PC-9 (cell line): ENCODE measurements at regions not wholly inside any gene's neighbourhood (a gene's known extent, or its start where the extent isn't known, plus 50 kb on each side); places are given as distances from the start of the nearest gene placed in this dataset.

Experiments
- BruUV-seq: library from RNA; stranded (reverse); fragments of 400-500 nt; replicated peaks from 2 replicates; lab custom pipeline; 2021; lab: Mats Ljungman, UMichigan
- CTCF ChIA-PET: fragments of 300-600 bp; sonication (Branson Sonifier 250); formaldehyde crosslinking; loops from one replicate; lab custom pipeline; 2022; ENCODE audit warnings: antibody characterized with exemption; lab: Charles Lee
- POLR2A ChIA-PET: fragments of 300-600 bp; sonication (Branson Sonifier 250); formaldehyde crosslinking; loops from one replicate; lab custom pipeline; 2022; ENCODE audit warnings: antibody characterized with exemption; ENCODE audit not compliant: unreplicated experiment; lab: Charles Lee
- DNase-seq, 2 experiments: peaks; one replicate each; pipeline versions ENCODE4 v3.0.0 to v3.0.0-alpha.2; 2015 to 2022; ENCODE audit warnings: mixed read lengths in 1 of 2
- H2AFZ ChIP-seq: fragments of 200-600 bp; sonication (generic); 2 replicates; pipeline ENCODE4 v1.8.1; 2017; ENCODE audit warnings: antibody characterized with exemption
- H3F3A ChIP-seq: fragments of 200-600 bp; sonication (generic); 2 replicates; pipeline ENCODE4 v1.8.1; 2017; ENCODE audit warnings: antibody characterized with exemption, mild to moderate bottlenecking, low read depth; ENCODE audit not compliant: insufficient read depth
- H3K27ac ChIP-seq: fragments of 200-600 bp; sonication (generic); 2 replicates; pipeline ENCODE4 v1.6.1; 2016; ENCODE audit warnings: mixed run types
- H3K27me3 ChIP-seq: fragments of 200-600 bp; sonication (generic); 2 replicates; pipeline ENCODE4 v1.6.1; 2016; ENCODE audit warnings: low read depth, mixed run types; ENCODE audit not compliant: insufficient read depth
- H3K36me3 ChIP-seq: fragments of 200-600 bp; sonication (generic); 2 replicates; pipeline ENCODE4 v1.6.1; 2016; ENCODE audit warnings: low read depth, mixed run types
- H3K4me1 ChIP-seq: fragments of 200-600 bp; sonication (generic); replicated peaks from 2 replicates; pipeline ENCODE4 v1.6.1; 2016; ENCODE audit warnings: mixed run types; ENCODE audit not compliant: insufficient read depth
- H3K4me2 ChIP-seq: fragments of 200-600 bp; sonication (generic); 2 replicates; pipeline ENCODE4 v1.6.1; 2017; ENCODE audit warnings: mixed run types
- H3K4me3 ChIP-seq: fragments of 200-600 bp; sonication (generic); 2 replicates; pipeline ENCODE4 v1.6.1; 2016; ENCODE audit warnings: mixed run types
- H3K79me2 ChIP-seq: fragments of 200-600 bp; sonication (generic); 2 replicates; pipeline ENCODE4 v1.6.1; 2017; ENCODE audit warnings: low read depth, mixed run types
- H3K9me2 ChIP-seq: fragments of 200-600 bp; sonication (generic); 2 replicates; pipeline ENCODE4 v1.8.1; 2017; ENCODE audit warnings: mild to moderate bottlenecking; ENCODE audit not compliant: insufficient read depth
- H3K9me3 ChIP-seq: fragments of 200-600 bp; sonication (generic); 2 replicates; pipeline ENCODE4 v1.8.1; 2016; ENCODE audit warnings: low read depth; ENCODE audit not compliant: insufficient read depth
- H4K20me1 ChIP-seq: fragments of 200-600 bp; sonication (generic); 2 replicates; pipeline ENCODE4 v1.8.1; 2017; ENCODE audit not compliant: insufficient read depth
- EZH2 ChIP-seq: fragments of 200-600 bp; sonication (generic); IDR thresholded peaks from 2 replicates; pipeline ENCODE4 v1.8.0; 2017; ENCODE audit warnings: antibody characterized with exemption, low read depth
- intact Hi-C: fragments of 100-400 bp; cut with micrococcal nuclease; formaldehyde crosslinking; loops from one replicate; pipeline ENCODE4 v1.10.0; 2022; ENCODE audit not compliant: unreplicated experiment
- TF ChIP-seq, protein P1 (sequence below): fragments of 200-600 bp; sonication (generic); conservative IDR thresholded peaks from 2 replicates; pipeline ENCODE4 v1.6.1; 2017; ENCODE audit warnings: mixed run types, antibody characterized with exemption, mild to moderate bottlenecking, moderate library complexity

- H3K27me3 ChIP-seq, result no peaks in the 10 kb centered on the region
- H3K4me2 ChIP-seq, result no peak overlapping the region
- no peaks in the 10 kb centered on the region for H3K9me2 ChIP-seq
- TF ChIP-seq EZH2, result no peak
- TF ChIP-seq, protein P1, sequence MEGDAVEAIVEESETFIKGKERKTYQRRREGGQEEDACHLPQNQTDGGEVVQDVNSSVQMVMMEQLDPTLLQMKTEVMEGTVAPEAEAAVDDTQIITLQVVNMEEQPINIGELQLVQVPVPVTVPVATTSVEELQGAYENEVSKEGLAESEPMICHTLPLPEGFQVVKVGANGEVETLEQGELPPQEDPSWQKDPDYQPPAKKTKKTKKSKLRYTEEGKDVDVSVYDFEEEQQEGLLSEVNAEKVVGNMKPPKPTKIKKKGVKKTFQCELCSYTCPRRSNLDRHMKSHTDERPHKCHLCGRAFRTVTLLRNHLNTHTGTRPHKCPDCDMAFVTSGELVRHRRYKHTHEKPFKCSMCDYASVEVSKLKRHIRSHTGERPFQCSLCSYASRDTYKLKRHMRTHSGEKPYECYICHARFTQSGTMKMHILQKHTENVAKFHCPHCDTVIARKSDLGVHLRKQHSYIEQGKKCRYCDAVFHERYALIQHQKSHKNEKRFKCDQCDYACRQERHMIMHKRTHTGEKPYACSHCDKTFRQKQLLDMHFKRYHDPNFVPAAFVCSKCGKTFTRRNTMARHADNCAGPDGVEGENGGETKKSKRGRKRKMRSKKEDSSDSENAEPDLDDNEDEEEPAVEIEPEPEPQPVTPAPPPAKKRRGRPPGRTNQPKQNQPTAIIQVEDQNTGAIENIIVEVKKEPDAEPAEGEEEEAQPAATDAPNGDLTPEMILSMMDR, result no peak
- CTCF ChIA-PET, result no interaction called here
- no peaks in the 10 kb centered on the region for H3K36me3 ChIP-seq
- no peaks in the 10 kb centered on the region for H3K4me1 ChIP-seq
- no peaks in the 10 kb centered on the region for H3F3A ChIP-seq
- BruUV-seq, result no TSS peak
- H3K4me3 ChIP-seq, result no peak overlapping the region
- no peaks in the 10 kb centered on the region for H3K79me2 ChIP-seq
- intact Hi-C loops, result no loop called here
- no peak overlapping the region for H2AFZ ChIP-seq
- no peaks in the 10 kb centered on the region for H4K20me1 ChIP-seq
- no peak for DNase-seq
- POLR2A ChIA-PET, result no interaction called here
- no peak overlapping the region for H3K27ac ChIP-seq
- no peaks in the 10 kb centered on the region for H3K9me3 ChIP-seq
Observed at GRCh38 chr4:110963662-110964280, 340.9 kb upstream of the PITX2 start.

- Histone ChIP-seq H3F3A (no peaks in the 10 kb centered on the region), H3K4me2 (no peak overlapping the region), H2AFZ (no peak overlapping the region), H3K79me2 (no peaks in the 10 kb centered on the region), H3K4me1 (no peaks in the 10 kb centered on the region), H3K9me2 (no peaks in the 10 kb centered on the region), H3K27me3 (no peaks in the 10 kb centered on the region), H4K20me1 (no peaks in the 10 kb centered on the region), H3K9me3 (no peaks in the 10 kb centered on the region), H3K4me3 (no peak overlapping the region), H3K36me3 (no peaks in the 10 kb centered on the region), H3K27ac (no peak overlapping the region)
- TF ChIP-seq EZH2, result no peak
- TF ChIP-seq, protein P1, result no peak
- intact Hi-C loops, result no loop called here
- BruUV-seq, result no TSS peak
- CTCF ChIA-PET, result no interaction called here
- no peak for DNase-seq
- POLR2A ChIA-PET, result no interaction called here
Observed at GRCh38 chr4:110967936-110968335, 345.1 kb upstream of the PITX2 start.

- no peaks in the 10 kb centered on the region for H3K36me3 ChIP-seq
- no peak overlapping the region for H3K4me3 ChIP-seq
- no peak for TF ChIP-seq EZH2
- TF ChIP-seq, protein P1, result peak; percentile 53; the same call in 1 of the 2 replicates
- H4K20me1 ChIP-seq, result no peaks in the 10 kb centered on the region
- no peaks in the 10 kb centered on the region for H3K27me3 ChIP-seq
- no peaks in the 10 kb centered on the region for H3K9me2 ChIP-seq
- no peak overlapping the region for H3K4me2 ChIP-seq
- no peaks in the 10 kb centered on the region for H3K9me3 ChIP-seq
- POLR2A ChIA-PET, result no interaction called here
- intact Hi-C loops, result loop anchor here (5.0 kb wide), 1 partner anchor 338 kb away; no protein-coding TSS in a partner anchor
- BruUV-seq, result no TSS peak
- H3K4me1 ChIP-seq, result no peaks in the 10 kb centered on the region
- H3K27ac ChIP-seq, result no peak overlapping the region
- DNase-seq, result peak in 1 of 2 experiments; percentile 37
- H3F3A ChIP-seq, result no peaks in the 10 kb centered on the region
- H2AFZ ChIP-seq, result no peak overlapping the region
- no peaks in the 10 kb centered on the region for H3K79me2 ChIP-seq
- CTCF ChIA-PET, result no interaction called here
Observed at GRCh38 chr4:110970642-110971041, 347.8 kb upstream of the PITX2 start.
